Brain microvascular endothelial cell (primary cell): ENCODE measurements at regions not wholly inside any gene's neighbourhood (a gene's known extent, or its start where the extent isn't known, plus 50 kb on each side); places are given as distances from the start of the nearest gene placed in this dataset.
A peak's percentile ranks its signal among the peaks of the same experiment; 100 is the strongest.

ENCODE experiments used
- DNase-seq: peaks from one replicate; pipeline ENCODE4 v3.0.0-alpha.2; 2020
- H3K27ac ChIP-seq: fragments of 250-450 bp; sonication (Bioruptor Pico); 2 replicates; pipeline ENCODE4 v1.5.1; 2020; ENCODE audit warnings: mild to moderate bottlenecking, moderate library complexity
- H3K27me3 ChIP-seq: fragments of 250-450 bp; sonication (Bioruptor Pico); replicated peaks from 2 replicates; pipeline ENCODE4 v1.5.1; 2020; ENCODE audit warnings: mild to moderate bottlenecking
- H3K36me3 ChIP-seq: fragments of 250-450 bp; sonication (Bioruptor Pico); replicated peaks from 2 replicates; pipeline ENCODE4 v1.5.1; 2020; ENCODE audit warnings: mild to moderate bottlenecking
- H3K4me3 ChIP-seq: 2 replicates; pipeline ENCODE4 v1.5.1; 2011; ENCODE audit warnings: low read depth, mild to moderate bottlenecking, control low read depth, low read length, moderate library complexity
- CTCF ChIP-seq: IDR thresholded peaks from 2 replicates; pipeline ENCODE4 v1.5.1; 2011; ENCODE audit warnings: low read depth, mild to moderate bottlenecking, moderate library complexity, low read length, control low read depth, inconsistent platforms; ENCODE audit errors: missing control alignments
- in situ Hi-C: cut with HindIII; loops from 2 replicates; pipeline ENCODE4 v1.10.0; 2017; ENCODE audit warnings: low sequenced_read_pairs, low pct_ligation_motif_present

- DNase-seq, result peak; percentile 10
- in situ Hi-C loops, result no loop called here
- Histone ChIP-seq H3K4me3 (no peak overlapping the region), H3K27me3 (no peaks in the 10 kb centered on the region), H3K27ac (no peak overlapping the region), H3K36me3 (no peaks in the 10 kb centered on the region)
- no peak for TF ChIP-seq CTCF
Observed at GRCh38 chr12:87612996-87613395, 416.2 kb downstream of the C12orf50 start.

- no peak for TF ChIP-seq CTCF
- Histone ChIP-seq H3K27me3 (no peaks in the 10 kb centered on the region), H3K36me3 (no peaks in the 10 kb centered on the region), H3K4me3 (no peak overlapping the region), H3K27ac (no peak overlapping the region)
- in situ Hi-C loops, result no loop called here
- no peak for DNase-seq
Observed at GRCh38 chr12:87608321-87608720, 420.9 kb downstream of the C12orf50 start.

GRCh38 chr12:87603727-87604126 is 425.5 kb downstream of the C12orf50 start:
- Histone ChIP-seq H3K4me3 (no peak overlapping the region), H3K27me3 (no peaks in the 10 kb centered on the region), H3K27ac (no peak overlapping the region), H3K36me3 (no peaks in the 10 kb centered on the region)
- no peak for TF ChIP-seq CTCF
- in situ Hi-C loops, result no loop called here
- DNase-seq, result peak; percentile 33

GRCh38 chr12:87599459-87599858 is 429.7 kb downstream of the C12orf50 start:
- in situ Hi-C loops, result no loop called here
- DNase-seq, result no peak
- Histone ChIP-seq H3K36me3 (no peaks in the 10 kb centered on the region), H3K4me3 (no peak overlapping the region), H3K27me3 (no peaks in the 10 kb centered on the region), H3K27ac (no peak overlapping the region)
- TF ChIP-seq CTCF, result no peak

GRCh38 chr12:87597114-87597513 is 432.1 kb downstream of the C12orf50 start:
- TF ChIP-seq CTCF, result no peak
- Histone ChIP-seq H3K27me3 (no peaks in the 10 kb centered on the region), H3K36me3 (no peaks in the 10 kb centered on the region), H3K27ac (no peak overlapping the region), H3K4me3 (no peak overlapping the region)
- in situ Hi-C loops, result no loop called here
- no peak for DNase-seq

GRCh38 chr12:87596636-87597035 is 432.6 kb downstream of the C12orf50 start:
- no peak overlapping the region for H3K4me3 ChIP-seq
- no peaks in the 10 kb centered on the region for H3K36me3 ChIP-seq
- DNase-seq, result no peak
- TF ChIP-seq CTCF, result no peak
- in situ Hi-C loops, result no loop called here
- no peak overlapping the region for H3K27ac ChIP-seq
- H3K27me3 ChIP-seq, result no peaks in the 10 kb centered on the region
